Ramos (cell line): ENCODE measurements at regions not wholly inside any gene's neighbourhood (a gene's known extent, or its start where the extent isn't known, plus 50 kb on each side); places are given as distances from the start of the nearest gene placed in this dataset.

Experiments
- in situ Hi-C: fragments of 300-500 bp; cut with MboI; formaldehyde crosslinking; loops from one replicate; pipeline ENCODE4 v1.14.3; 2022; ENCODE audit warnings: low sequenced_read_pairs; ENCODE audit not compliant: unreplicated experiment

DNA sequence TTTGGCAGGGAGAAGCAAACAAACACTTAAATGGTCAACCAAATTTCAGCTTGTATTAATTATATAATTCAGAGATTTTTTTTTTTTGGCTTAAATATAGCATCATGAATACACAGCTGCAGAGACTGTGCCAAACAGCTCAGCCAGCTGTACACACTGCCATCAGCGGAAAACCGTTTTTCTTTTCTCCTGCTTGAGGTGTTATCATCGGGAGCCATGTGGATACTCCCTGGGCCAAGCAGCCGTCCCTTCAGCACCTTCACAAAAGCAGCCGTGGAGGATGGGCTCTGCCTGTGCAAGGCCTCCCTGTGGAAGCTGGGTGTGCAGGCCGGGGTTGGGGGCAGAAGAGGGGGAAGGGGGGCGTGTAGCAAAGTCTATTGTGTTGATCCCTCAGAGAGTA, 85.0 kb downstream of the NUF2 start:
- in situ Hi-C loops: no loop called here

DNA sequence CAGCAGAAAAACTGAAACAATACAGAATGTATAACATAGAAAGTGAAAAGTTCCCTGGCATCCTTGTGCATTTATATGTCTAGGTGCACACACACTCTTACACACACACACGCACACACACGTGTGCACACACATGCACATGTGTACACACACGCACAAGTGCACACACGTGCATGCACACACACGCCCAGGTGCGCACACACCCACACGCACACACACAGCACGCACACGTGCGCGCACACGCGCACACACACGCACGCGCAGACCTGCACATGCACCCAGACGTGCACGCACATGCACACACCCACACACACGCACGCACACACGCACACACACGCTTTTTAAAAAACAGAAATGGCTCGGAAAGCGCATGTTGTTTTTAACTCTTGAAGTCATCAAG, 86.5 kb downstream of the NUF2 start:
- in situ Hi-C loops: no loop called here

DNA sequence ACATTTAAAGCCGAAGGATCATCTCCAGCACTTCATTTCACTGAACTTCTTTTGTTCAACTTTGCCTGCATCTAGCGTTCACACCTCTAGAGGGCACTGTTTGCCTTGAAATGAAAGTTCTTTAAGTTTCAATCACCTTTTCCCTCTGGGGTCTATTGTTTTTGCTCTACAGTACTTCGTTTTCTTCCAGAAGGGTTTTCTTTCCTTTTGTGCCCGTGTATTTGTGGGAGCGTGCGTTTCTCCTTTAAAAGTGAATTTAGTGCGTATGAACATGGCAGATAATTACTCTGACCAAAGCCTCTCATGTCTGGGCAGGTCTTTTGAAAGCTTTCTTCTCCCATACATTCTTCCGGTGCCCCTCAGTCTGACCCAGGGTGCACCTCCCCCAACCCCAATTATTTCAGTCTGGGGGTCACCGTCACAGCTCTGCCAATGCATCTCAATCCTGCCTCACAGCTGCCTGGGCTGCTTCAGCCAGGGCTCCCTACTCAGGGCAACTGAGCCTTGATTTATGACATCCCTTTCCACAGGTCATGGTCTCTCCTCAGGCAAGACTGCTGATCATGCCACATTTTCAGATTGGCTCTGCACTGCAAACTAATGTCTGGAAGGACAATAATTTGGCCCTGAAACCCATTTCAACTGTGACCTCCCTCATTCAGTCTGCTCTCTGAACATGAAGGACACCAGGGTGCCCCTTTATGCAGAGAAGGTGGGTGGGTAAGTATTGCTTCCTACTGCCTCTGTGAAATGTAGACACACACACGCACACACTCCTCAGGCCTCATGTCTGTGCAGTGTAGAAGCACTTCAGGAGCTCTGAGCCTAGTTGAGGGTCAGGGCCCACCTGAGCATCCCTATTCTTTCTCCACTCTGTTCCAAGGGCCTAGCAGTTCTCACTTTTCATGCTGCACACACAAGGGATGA, 88.6 kb downstream of the NUF2 start:
- in situ Hi-C loops: loop anchor here (10.0 kb wide), 1 partner anchor 1374 kb away; no protein-coding TSS in a partner anchor

DNA sequence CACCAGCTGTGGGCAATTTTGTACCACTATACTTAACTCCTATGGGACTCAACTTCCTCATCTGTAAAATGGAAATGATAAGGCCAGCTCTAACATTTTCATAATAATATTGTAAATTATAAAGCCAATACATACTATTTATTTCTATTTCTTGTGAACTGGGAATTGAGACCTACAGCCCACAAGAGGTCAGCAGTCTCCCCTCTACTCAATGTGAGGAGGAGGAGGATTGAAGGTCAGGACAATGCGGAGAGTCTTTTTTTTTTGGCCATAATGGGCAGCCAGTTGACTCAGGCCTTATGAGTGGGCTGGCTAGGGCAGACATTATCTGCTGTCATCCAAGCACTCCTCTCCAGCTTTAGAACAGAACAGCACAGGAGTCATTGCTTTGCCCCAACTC, 90.5 kb downstream of the NUF2 start:
- in situ Hi-C loops: loop anchor here (10.0 kb wide), 1 partner anchor 1373 kb away; no protein-coding TSS in a partner anchor

DNA sequence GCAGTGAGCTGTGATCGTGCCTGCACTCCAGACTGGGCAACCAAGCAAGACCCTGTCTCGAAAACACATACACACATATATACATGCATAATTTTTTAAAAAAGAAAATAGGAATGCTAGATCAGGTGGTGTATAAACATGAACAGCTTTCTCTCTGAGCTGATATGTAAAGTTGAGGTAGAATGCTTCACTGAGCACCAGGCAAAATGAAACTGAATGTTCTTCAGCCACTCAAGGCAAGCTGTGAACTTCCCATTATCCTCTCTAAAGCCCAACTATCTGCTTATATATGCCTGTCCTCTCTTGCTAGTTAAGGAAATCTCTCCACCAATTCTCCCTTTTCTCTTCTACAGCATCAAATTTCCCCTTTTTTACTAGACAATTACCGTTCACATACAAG, 93.0 kb downstream of the NUF2 start:
- in situ Hi-C loops: loop anchor here (10.0 kb wide), 1 partner anchor 1370 kb away; no protein-coding TSS in a partner anchor

DNA sequence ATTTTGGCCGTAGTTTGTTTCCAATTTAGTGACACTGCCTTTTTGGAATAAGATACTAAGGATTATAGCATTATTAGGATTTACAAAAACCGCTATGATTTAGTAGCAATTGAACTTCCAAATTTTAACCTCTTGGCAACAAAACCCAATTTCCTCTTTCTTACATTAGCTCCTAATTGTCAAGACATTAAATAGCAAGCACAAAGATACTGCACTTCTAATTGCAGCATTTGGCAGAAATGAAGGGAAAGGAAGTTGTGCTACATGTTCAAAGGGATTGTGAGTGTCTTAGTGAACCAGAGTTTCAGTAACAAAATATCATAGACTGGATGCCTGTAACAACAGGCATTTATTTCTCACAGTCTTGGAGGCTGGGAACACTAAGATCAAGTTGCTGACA, 99.9 kb downstream of the NUF2 start:
- in situ Hi-C loops: no loop called here

DNA sequence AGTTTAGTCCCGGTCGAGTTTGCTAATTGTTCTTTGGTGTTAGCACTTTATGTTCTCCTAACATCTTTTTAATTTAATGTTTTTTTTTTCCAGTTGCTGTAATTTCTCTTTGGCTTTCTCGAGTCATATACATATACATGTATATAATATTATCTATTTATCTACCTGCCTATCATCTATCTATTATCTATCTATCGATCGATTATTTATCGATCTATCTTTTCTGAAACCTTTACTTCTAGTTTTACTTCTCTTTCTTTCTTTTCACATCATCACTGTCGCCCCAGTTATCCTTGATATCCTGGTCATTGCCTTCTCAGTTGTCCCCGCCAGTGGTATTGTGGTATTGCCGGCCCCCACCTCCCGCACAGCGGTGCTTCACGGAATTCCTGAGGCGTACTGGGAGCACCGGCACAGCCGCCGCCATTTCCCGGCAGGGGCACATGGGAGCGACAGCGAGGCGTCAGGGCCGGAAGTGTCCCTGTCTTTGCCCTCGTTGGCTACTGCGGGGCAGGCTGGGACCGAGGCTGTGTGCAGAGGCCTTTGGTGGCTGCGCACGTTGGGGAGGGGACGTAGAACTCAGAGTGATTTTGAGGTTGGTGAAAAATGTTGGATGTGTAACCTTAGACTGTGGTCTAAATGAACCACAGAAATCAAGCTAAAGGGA, 101.1 kb downstream of the NUF2 start:
- in situ Hi-C loops: no loop called here

DNA sequence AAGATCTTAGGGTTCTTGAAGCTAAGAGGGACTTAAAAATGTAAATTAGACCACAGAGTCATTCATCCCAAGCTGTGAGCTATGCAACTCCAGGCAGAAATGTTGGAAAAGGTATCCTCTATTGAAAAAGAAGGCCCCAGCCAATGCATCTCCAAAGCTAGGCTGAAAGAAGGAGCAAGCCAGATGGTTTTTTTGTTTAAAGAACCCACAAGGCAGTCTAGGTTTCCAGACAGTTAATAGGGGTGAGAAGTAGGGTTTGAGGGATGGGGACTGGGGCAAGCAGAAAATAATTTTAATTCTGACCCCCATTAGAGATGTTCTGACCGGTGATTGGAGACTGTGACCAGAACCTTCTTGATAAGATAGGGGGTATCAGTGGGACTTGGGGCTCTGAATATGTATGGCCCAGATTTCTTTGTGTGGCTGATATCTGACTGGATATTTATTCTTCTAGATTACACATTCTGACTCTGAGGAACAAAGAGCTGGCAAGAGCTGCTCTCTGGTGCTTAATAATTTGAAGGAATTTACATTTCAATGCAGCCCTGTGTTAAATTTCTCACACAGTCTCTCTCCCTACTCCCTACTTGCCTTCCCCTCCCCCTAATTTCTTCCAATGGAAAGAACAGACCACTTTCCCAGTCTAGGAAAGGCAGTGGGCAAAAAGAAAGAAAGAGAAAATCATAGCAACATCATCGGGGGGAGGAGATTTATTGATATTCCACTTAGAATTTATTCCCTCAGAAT, 104.9 kb downstream of the NUF2 start:
- in situ Hi-C loops: no loop called here

DNA sequence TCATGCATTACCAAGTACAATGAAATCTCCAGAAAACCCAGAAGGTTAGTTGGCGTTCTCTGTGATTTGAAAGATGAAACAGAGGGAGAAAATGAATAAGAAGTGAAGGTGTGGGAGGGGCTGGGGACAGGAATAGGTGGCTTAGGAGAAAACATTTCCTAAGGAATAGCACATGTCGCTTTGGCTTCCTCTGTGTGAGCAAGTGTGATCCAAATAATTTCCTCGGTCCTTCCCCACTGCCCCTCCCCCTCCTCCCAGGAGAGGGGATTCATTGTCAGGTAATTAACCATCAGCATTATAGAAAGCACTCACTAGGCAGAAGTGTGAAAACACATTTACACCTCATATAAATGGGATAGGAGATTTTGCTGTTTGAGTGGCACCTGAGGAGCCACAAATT, 105.5 kb downstream of the NUF2 start:
- in situ Hi-C loops: no loop called here

DNA sequence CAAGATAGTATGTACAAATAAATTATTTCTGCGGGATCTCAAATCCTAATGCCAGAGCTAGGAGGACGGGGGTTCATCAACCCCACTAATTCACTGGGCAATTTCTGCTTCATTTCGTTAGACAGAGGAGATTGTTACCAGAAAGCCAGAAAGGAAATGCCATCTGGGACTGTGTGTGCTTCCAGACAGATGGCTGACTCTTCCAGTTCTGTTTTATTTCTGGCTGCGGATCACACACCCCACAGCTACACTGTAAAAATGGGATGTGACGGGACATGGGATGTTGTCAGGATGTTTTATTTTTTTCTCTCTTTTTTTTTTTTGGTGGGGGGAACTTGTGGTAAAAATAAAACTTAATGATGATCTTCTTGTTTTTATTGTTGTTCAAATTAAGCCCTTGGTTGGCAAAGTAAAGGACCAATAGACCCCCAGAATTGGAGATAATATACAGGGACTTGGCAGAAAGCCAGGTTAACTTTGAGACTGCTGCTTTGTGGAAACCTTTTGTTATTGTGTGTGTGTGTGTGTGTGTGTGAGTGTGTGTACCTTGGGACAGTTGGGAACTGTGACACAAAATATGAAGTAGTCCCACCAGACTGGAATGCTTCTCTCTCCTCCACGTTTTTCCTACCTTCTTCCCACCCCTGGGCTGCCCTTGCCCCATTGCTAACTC, 114.5 kb downstream of the NUF2 start:
- in situ Hi-C loops: no loop called here

DNA sequence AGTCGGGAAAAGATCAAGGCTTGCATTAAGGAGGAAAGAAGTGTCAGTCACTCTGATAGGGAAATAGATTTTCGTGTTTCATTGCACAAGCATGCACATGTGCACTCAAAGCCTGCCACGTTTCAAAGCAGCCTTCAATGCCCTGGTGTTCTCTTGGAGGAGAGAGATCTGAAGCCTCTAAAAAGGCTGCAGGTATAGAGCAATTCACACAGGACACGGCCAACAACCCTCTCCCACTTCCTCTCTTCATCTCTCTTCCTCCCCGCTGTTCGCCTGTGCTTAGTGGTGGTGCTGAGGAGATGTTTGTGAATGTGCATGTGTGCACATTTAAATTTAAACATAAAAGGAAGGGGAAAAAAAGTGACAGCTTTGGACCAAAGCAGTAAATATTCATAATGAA, 117.7 kb downstream of the NUF2 start:
- in situ Hi-C loops: no loop called here

DNA sequence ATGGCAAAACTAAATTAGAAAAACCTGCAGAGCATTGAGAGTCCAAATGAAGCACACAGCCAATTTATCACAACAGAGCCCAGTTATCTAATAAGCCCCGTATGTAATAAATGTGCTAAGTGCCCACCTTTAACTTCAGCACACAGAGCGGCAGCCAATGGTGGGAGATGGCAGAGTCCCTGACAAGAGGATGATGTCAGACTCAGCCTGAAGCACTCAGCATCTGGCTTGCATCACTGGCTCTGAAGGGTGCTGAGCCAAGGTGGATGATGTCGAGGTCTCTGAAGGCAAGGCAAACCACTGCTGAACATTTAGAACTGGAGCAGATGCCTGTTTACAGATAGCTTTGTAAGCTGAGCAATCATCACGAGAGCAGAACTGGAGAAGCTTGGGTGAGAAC, 118.3 kb downstream of the NUF2 start:
- in situ Hi-C loops: no loop called here

DNA sequence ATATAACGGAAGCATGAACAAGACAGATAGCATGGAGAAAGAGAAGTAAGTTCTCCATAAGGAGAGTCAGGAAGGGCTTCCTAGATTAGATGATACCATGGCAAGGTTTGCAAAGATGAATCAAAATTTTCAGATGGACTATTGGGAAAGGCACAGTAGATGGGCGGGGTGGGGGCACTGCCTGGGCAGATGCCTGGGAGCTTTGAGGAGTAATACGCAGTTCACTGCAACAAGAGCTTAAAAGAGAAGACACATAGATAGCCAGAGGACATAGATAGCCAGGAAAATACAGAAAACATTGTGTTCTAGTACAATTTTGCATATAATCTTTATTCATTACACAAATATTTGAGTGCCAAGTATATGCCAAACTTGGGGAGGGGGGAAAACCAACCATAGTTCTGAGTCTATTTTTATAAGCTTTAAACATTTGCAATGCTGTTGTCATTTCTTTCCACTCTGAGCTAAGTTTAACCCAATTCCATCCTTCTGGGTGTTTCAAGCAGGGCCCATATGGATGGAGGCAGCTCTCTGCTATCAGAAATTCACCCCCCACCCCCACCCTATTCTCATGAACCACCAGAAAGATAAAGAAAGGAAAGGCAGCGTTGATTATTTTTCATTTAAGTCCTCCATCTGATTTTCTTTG, 120.6 kb downstream of the NUF2 start:
- in situ Hi-C loops: no loop called here

DNA sequence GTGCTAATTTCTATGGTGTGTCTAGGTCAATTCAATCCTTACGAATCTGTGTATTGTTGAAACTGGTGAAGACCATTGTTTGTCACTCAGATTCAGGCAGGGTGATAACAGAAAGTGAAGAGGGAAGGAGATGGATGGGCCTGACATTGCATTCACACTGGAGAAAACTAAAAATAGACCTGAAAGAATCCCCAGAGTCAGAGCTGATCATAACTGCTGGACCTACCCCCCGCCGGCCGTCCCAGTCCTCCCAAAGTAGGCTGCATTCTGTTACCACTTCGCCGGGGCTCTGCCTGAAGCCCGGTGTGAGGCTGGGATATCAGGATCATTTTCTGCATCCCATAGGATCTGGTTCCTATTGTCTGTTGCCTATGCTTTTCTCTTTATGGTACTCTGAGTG, 121.1 kb downstream of the NUF2 start:
- in situ Hi-C loops: no loop called here

DNA sequence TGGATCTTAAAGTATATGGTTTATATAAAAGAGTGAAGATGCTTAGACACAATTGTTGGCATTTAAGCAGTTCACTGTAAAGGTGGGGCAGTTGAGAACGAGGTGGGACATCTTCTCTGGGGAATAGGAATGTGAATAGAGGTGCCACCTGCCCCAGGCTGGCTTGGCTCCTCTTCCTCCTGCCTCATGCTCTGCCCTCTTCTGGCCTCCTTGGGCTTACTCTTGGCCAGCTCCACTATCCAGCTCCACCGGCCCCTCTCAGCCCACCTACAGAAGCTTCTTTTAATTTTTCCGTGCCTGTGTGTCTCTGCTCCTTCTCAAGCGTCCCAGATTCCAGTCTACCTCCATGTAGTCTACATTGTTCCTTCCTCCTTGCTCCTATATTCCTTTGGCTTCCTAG, 122.1 kb downstream of the NUF2 start:
- in situ Hi-C loops: no loop called here

DNA sequence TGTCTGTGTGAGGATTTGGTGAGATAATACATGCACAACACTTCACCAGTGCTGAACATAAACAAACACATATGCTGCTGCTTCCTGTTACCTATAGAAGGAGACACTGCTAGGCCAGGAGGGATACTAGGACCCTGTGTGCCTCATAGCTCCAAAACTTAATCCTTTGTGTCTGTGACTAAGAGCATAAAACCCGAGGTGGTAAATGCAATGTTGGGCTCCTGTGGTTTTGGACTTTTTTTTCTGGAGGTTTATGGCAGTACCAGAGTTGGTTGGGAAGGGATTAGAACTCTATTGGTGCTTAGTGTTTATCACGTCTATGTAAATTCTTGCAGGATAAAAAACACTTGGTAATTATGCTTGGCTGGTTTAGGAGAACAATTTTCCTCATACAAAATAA, 122.9 kb downstream of the NUF2 start:
- in situ Hi-C loops: no loop called here

DNA sequence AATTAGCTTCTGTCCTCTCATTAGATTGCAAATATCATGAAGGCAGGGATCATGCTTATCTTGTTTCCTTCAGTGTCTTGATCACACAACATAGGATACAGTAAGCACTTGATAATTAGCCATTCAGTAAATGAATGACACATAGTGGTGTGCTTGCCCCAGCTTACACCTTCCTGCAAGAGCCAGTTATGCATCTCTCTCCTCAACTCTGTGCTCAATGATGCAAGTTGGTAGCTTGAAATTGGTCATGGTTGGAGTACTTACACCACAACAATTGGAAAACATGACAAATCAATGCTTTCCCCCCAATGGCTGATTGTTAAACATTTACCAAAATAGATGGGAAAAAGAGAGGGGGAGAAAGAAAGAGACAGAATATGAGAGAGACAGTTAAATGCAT, 129.2 kb downstream of the NUF2 start:
- in situ Hi-C loops: no loop called here

DNA sequence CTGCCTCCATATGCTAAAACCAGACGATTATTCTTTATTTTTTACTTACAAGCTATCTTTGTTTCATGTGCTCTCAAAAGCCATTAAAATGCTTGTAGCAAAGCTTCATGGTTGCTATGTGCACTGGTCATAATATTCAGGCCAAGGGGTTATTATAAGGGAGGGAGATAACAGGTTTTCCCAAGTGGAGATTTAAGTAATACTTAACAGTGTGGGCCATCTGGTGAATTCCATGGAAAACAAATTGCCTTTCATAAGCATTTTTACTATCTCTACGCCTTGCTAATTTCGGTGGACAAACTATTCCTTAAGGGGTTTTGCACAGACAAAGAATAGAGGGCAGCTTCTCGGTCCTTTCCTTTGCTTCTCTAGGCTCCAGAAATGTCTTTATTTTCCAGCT, 137.8 kb downstream of the NUF2 start:
- in situ Hi-C loops: no loop called here

DNA sequence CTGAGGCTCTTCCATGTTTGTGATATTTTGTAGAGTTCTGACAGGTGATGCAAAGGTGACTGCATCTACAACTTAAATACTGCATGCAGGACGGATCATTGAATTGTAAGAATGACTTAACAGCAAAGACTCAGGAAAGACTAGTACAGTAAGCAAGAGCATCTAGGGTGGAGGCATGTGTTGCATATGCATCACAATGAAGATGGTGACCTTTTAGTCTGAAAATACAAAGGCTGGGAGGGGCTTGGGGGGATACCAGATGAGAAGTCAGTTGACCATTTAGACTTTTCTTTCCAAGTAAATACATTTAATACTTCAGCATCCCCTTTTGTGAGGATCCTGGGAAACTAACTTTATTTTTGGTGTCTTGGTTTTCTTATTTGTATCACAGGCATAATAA, 145.5 kb downstream of the NUF2 start:
- in situ Hi-C loops: no loop called here
